ENCODE measurements at regions not wholly inside any gene's neighbourhood (a gene's known extent, or its start where the extent isn't known, plus 50 kb on each side); places are given as distances from the start of the nearest gene placed in this dataset.

DNA sequence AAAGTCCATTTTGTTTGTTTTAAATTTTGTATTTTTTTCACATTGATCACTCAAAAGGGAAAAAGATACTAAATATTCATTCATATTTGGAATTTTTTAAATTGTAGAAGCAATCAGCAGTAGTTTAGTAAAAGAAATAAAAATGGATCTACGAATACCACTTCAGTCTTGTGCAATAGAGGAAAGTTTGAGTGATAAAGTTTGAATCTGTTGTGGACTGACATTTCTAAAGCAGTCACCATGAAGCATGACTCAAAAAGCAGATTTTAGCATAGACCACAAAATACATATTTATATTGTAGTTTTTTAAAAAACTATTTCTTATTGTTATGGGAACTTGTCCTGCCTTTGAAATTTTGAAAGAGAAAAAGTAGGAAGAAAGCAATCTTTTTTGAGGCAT lies 520.5 kb upstream of the ZEB2 start:
- DNase-seq (ENCODE audit: extremely low spot score), result no peak
- Histone ChIP-seq H3K36me3 (ENCODE audit: insufficient read depth) (no peaks in the 10 kb centered on the region), H3K4me1 (ENCODE audit: insufficient read depth) (no peaks in the 10 kb centered on the region), H3K4me3 (ENCODE audit: low read depth, low read length) (no peak overlapping the region), H3K27ac (ENCODE audit: low read depth) (no peak overlapping the region)
- WGBS, result 82% methylated on average over 1 of the region's 1 CpG

DNA sequence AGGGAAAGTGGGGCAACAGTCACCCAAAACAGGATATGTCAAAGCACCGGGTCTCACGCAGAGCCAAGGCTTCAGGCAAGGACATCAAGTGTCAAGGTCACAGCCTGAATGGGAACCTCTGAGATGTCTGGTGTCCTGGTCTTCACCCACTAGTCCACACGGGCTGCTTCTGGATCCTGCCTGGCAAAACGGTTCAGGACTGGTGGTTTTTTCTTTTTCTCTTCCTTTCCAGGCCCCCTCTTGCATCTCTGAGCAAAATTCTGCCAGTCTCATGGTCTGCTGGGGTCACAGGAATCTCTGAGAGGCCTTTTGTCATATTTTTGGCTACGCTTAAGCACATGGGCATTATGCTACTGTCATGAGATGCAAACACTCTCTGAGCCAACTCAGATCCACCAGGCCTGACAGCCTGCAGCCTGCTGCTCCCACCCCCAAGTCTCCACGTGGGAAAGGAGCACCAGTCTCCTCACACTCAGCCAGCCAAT lies 518.2 kb upstream of the ZEB2 start:
- Histone ChIP-seq H3K4me3 (ENCODE audit: low read depth, low read length) (no peak overlapping the region), H3K27ac (ENCODE audit: low read depth) (no peak overlapping the region), H3K36me3 (ENCODE audit: insufficient read depth) (no peaks in the 10 kb centered on the region), H3K4me1 (ENCODE audit: insufficient read depth) (no peaks in the 10 kb centered on the region)
- WGBS, result 75% methylated on average over 6 of the region's 6 CpGs
- DNase-seq (ENCODE audit: extremely low spot score), result no peak

DNA sequence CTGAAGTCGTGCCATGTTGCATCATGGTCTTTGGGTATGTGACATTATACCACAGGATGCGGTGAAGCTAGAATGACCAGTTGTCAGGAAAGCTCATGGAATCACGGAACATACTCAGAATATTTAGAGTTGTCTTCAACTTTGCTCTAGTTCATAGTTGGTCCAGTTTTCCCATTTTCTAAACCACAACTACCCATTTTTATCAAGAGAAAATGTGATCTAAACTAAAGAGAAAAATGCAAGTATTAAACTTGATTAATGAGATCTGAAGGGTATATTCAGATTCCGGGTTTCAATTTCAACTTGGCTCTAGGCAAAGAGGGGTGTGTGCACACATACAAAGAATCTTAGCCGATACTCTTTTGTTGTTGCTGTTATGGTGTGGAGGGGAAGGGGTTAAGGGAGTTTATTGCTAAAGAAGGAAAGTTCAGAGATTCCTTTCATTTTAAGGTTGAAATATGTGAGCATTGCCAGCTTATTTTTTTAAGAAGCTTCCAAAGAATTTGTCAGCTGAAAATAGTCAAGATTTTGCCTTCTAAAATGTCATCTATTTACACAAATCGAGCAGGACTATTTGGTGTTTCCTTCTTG lies 516.6 kb upstream of the ZEB2 start:
- 76% methylated on average over 6 of the region's 6 CpGs for WGBS
- no peak overlapping the region for H3K27ac ChIP-seq (ENCODE audit: low read depth)
- DNase-seq (ENCODE audit: extremely low spot score), result no peak
- no peaks in the 10 kb centered on the region for H3K4me1 ChIP-seq (ENCODE audit: insufficient read depth)
- no peaks in the 10 kb centered on the region for H3K36me3 ChIP-seq (ENCODE audit: insufficient read depth)
- H3K4me3 ChIP-seq (ENCODE audit: low read depth, low read length), result no peak overlapping the region

DNA sequence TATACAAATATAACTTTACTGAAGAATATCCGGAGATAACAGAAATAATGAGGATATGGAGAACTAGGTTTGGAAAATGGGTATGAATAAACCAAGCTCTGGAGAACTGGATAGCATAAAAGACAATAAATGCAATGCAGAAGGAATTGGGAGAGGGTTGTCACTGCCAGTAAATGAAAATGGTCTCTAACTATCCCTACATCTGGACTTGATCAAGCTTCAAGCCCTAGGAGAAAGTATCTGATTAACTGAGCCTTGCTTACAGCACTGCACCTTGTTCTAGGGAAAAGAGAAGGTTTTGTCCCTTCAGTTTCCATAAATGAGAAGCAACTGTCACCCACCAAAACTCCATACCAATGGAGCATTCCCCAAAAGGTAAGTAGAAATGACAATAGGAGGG lies 514.6 kb upstream of the ZEB2 start:
- no peaks in the 10 kb centered on the region for H3K36me3 ChIP-seq (ENCODE audit: insufficient read depth)
- H3K27ac ChIP-seq (ENCODE audit: low read depth), result no peak overlapping the region
- no peaks in the 10 kb centered on the region for H3K4me1 ChIP-seq (ENCODE audit: insufficient read depth)
- WGBS, result 88% methylated on average over 1 of the region's 1 CpG
- H3K4me3 ChIP-seq (ENCODE audit: low read depth, low read length), result no peak overlapping the region
- DNase-seq (ENCODE audit: extremely low spot score), result no peak

DNA sequence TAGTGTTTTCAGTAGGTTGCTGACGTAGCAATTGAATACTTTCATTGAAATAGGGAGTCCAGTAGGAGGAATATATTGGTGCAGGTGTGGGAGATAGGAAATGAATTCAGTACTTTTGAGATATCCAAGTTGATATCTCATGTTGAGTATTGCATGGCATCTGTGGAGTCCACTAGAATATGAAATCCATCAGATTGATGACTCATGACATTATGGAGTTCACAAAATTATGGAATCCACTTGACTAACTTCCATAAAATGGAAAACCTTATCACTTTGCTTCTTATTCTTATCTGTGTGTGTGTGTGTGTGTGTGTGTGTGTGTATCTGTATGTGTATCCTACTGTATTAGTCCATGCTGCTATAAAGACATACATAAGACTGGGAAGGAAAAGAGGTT lies 513.5 kb upstream of the ZEB2 start:
- no peak overlapping the region for H3K27ac ChIP-seq (ENCODE audit: low read depth)
- no peak for DNase-seq (ENCODE audit: extremely low spot score)
- WGBS, result 99% methylated on average over 1 of the region's 1 CpG
- H3K4me3 ChIP-seq (ENCODE audit: low read depth, low read length), result no peak overlapping the region
- no peaks in the 10 kb centered on the region for H3K36me3 ChIP-seq (ENCODE audit: insufficient read depth)
- H3K4me1 ChIP-seq (ENCODE audit: insufficient read depth), result no peaks in the 10 kb centered on the region

DNA sequence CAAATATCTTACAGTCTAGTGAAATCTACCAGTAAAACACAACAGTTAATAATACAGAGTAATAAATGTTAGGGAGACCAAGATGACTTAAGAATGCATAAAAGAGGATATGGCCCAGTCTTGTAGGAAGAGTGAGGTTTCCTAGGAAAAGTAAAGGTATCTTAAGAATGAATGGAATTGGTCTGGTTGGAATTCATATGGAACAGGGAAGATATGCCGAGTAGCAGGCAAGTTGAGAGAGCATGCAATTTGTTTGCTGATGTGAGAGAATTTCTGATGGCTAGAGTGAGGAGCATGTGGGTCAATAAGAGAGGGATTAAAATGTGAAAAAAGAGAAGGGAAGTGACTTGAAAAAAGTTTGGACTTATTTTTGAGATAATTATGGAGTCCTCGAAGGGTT lies 512.9 kb upstream of the ZEB2 start:
- no peak for DNase-seq (ENCODE audit: extremely low spot score)
- no peaks in the 10 kb centered on the region for H3K36me3 ChIP-seq (ENCODE audit: insufficient read depth)
- H3K27ac ChIP-seq (ENCODE audit: low read depth), result no peak overlapping the region
- no peak overlapping the region for H3K4me3 ChIP-seq (ENCODE audit: low read depth, low read length)
- 86% methylated on average over 2 of the region's 2 CpGs for WGBS
- no peaks in the 10 kb centered on the region for H3K4me1 ChIP-seq (ENCODE audit: insufficient read depth)

DNA sequence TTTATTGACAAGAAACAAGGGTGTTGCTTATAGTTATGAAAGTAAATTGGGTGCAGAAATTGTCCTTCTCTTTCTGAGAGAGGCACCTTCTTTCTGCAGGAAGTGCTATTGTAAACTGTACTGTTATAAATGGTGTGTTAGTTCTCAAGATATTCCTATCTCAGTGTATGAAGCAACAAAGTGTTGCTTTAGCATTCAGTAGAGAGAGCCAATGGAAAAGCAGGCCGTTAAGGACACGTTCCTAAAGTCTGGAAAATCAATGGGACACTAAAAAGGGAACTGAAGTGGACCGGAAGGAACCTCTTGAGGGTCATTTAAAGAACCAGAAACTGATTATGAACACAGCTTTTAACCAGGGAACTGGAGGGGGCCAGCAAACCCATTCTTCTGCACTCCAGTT lies 510.0 kb upstream of the ZEB2 start:
- DNase-seq (ENCODE audit: extremely low spot score), result no peak
- no peak overlapping the region for H3K4me3 ChIP-seq (ENCODE audit: low read depth, low read length)
- no peaks in the 10 kb centered on the region for H3K36me3 ChIP-seq (ENCODE audit: insufficient read depth)
- 76% methylated on average over 3 of the region's 3 CpGs for WGBS
- no peaks in the 10 kb centered on the region for H3K4me1 ChIP-seq (ENCODE audit: insufficient read depth)
- no peak overlapping the region for H3K27ac ChIP-seq (ENCODE audit: low read depth)

DNA sequence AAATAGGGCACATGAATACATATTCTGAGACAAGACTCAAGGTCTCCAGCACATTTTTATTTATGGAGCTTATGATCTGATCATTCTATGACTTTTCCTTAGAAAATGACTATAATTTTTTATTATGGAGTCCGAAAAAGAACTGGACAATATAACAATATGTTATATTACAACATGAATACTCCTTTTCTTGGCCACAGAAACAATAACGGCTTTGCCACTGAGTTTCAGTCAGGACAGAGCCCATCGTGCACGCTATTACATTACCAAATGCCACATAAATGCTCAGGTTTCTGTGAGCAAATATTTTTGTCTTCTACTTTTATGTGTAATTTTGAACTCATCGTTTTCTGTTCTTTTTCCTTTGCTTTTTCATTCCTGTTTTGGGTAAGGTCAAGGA lies 509.2 kb upstream of the ZEB2 start:
- Histone ChIP-seq H3K36me3 (ENCODE audit: insufficient read depth) (no peaks in the 10 kb centered on the region), H3K4me1 (ENCODE audit: insufficient read depth) (no peaks in the 10 kb centered on the region), H3K27ac (ENCODE audit: low read depth) (no peak overlapping the region), H3K4me3 (ENCODE audit: low read depth, low read length) (no peak overlapping the region)
- DNase-seq (ENCODE audit: extremely low spot score), result no peak
- WGBS, result 91% methylated on average over 5 of the region's 5 CpGs

DNA sequence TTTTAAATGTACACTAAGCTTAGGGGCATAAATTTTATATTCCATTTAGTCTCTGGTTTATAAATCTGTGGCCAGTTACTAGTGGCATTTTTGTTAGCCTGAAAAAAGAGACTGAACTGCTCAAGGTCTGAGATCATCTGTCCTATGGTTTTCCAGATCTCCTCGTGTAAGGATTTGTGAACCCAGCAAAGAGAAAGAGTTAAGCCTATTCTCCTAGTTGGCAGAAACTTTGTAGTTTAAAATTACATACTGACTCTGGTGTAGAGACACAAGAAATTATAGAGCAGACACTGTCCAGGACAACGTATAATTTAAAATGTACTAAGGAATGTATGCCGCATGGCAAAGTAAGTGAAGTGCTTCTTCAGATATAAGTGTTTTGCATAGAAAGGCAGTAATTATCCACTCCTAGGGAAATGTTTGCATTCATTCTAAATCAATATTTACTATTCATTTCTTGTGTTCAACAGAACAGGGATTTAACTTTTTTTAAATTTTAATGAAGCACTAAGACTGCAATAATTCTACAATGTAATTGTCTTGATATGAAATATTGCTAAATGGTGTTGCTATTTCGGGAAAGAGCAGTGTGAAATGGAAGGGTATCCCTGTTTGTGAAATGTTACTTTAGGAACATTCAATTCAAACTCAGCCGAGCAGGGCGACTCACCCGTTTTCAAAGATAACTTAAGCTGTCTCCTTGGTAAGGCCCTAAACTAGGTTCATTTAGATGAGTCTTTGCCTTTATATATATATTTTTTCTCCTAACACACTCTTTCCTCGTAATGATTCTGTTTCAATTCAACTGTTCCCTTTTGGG lies 508.4 kb upstream of the ZEB2 start:
- Histone ChIP-seq H3K4me1 (ENCODE audit: insufficient read depth) (no peaks in the 10 kb centered on the region), H3K4me3 (ENCODE audit: low read depth, low read length) (no peak overlapping the region), H3K36me3 (ENCODE audit: insufficient read depth) (no peaks in the 10 kb centered on the region), H3K27ac (ENCODE audit: low read depth) (no peak overlapping the region)
- 79% methylated on average over 8 of the region's 8 CpGs for WGBS
- no peak for DNase-seq (ENCODE audit: extremely low spot score)

DNA sequence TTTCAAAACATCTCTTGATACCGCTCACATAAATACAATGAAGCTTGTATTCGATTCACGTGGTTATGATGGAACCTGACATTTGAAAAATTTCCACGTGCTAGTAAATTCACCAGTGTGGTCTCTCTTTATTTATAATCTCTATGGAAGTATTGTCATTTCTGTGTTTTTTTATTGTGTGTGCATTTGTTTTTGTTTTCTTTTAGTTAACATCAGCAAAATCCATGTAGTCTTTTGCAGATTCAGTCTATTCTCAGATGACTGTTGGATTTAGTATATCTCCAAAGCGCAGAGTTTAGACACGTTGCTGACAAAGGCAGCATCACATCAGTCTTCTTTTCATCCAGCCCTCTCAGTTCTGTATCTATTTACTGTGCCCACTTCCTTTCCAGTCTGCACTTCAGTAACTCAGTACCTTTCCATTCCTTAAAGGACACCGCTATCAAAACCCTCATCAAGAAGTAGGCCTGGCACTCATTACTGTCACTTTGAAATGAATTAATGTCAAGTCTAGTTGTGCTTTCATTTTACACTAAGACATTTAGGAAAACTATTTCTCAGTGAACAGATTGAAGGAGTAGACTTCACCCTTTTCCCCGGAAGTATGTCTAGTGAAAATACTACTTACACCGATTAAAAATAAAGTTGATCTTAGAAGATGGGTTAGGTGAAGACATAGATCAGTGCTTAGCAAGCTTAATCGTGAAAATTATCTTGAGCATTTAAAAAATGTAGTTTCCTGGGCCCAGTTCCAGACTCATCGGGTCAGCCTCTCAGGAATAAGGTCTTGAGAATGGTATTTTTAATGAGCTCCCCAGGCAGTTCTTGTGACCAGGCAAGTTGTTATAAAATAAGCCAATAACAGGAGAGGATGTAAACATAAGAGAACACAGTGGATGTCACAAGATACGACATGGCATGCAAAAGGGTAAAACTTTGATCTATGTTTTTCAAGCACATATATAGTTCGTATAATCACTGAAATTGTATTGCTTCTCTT lies 506.8 kb upstream of the ZEB2 start:
- WGBS, result 71% methylated on average over 13 of the region's 13 CpGs
- no peaks in the 10 kb centered on the region for H3K4me1 ChIP-seq (ENCODE audit: insufficient read depth)

DNA sequence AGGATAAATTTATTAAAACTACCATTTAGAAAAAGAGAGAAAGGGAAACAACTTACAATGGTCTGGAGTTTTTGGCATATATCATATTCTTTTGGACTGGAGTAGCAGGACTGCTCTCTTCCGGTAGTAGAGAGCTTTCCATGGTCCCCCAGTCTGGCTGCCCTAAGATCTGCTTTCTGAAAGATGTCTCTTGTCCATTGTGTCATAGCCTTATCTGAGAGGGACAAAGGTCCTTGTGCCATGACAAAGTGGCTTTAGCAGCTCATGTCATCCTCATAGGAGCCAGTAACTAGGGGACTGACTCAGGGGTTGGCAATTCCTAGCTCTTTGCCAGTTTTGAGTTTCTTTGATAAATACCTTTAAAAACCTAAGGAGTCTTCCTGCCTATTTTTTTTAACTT lies 505.5 kb upstream of the ZEB2 start:
- WGBS, result 90% methylated on average over 1 of the region's 1 CpG
- Histone ChIP-seq H3K27ac (ENCODE audit: low read depth) (no peak overlapping the region), H3K36me3 (ENCODE audit: insufficient read depth) (no peaks in the 10 kb centered on the region), H3K4me3 (ENCODE audit: low read depth, low read length) (no peak overlapping the region), H3K4me1 (ENCODE audit: insufficient read depth) (no peaks in the 10 kb centered on the region)
- DNase-seq (ENCODE audit: extremely low spot score), result no peak

More for the DNA sequence above, 506.8 kb upstream of the ZEB2 start:
- H3K27ac ChIP-seq (ENCODE audit: low read depth), result no peak overlapping the region
- H3K36me3 ChIP-seq (ENCODE audit: insufficient read depth), result no peaks in the 10 kb centered on the region
- no peak overlapping the region for H3K4me3 ChIP-seq (ENCODE audit: low read depth, low read length)
- DNase-seq (ENCODE audit: extremely low spot score), result no peak

DNA sequence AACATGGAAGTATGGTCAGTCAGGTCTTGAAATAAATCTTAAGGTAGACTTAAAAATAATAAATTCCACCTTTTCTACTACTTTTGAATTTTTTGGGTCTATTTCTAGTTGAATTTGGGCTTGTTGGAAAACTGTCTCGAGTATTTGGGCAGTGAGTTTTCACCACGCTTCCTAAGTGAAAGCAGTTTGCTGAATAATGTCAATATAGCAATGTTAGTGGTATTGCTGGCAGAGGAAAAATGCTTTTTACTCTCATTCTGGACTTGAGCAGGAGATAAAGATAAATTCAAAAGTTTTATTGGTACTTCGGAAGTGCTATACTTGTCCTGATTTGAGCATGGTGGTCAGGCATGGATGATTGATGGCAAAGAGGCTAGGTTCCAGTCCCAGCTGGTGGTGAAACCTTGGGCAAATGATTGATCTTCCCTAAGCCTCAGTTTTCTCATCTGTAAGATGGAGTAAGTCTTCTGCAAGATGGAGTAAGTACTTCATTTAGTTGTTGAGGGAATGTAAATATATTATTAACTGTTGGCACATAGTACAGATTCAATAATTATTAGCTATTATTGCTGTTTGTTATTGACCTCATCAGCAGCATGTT lies 503.5 kb upstream of the ZEB2 start:
- no peaks in the 10 kb centered on the region for H3K4me1 ChIP-seq (ENCODE audit: insufficient read depth)
- H3K36me3 ChIP-seq (ENCODE audit: insufficient read depth), result no peaks in the 10 kb centered on the region
- 86% methylated on average over 3 of the region's 3 CpGs for WGBS
- H3K4me3 ChIP-seq (ENCODE audit: low read depth, low read length), result no peak overlapping the region
- DNase-seq (ENCODE audit: extremely low spot score), result no peak
- no peak overlapping the region for H3K27ac ChIP-seq (ENCODE audit: low read depth)

DNA sequence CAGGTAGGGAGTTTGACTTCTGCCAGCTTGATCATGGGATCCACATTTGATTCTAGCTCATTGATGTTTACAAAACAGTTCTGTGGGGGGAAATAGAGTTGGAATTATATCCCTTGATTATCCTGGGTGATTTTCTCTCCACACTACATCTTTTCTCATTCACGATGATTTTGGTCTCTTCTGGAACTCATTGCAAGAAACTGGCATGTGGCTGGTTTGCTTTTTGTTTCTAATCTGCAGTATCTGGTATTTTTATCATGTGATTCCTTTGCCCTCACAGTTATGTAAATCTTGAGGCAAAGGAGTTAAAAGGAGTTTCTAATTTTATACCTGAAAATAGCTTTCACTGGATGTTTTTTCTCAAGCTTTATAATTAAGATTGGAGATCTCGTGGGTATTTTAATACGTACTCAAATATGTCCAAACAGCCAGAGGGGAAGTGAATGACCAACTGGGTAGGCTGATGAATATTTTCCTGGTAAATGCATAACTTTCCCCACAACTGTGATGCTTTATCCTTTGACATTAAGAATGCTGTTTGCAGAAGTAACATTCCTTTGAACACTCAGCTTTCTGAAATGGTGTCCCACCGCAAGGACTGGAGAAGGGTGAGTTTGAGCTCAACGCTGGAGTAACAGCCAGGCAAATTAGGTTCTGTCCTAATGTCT lies 502.9 kb upstream of the ZEB2 start:
- 51% methylated on average over 5 of the region's 5 CpGs for WGBS
- H3K4me3 ChIP-seq (ENCODE audit: low read depth, low read length), result no peak overlapping the region

More for the DNA sequence above, 502.9 kb upstream of the ZEB2 start:
- Histone ChIP-seq H3K36me3 (ENCODE audit: insufficient read depth) (no peaks in the 10 kb centered on the region), H3K4me1 (ENCODE audit: insufficient read depth) (no peaks in the 10 kb centered on the region), H3K27ac (ENCODE audit: low read depth) (no peak overlapping the region)
- DNase-seq (ENCODE audit: extremely low spot score), result no peak
